OCI-LY7 (cell line): ENCODE measurements at regions not wholly inside any gene's neighbourhood (a gene's known extent, or its start where the extent isn't known, plus 50 kb on each side); places are given as distances from the start of the nearest gene placed in this dataset.
"Not testable (repeated sequence)": the region's sequence is repeated elsewhere in the genome, so short reads cannot be mapped to it uniquely, and the experiment has no call there.

Experiments used
- BruUV-seq: library from RNA; stranded (reverse); fragments of 400-500 nt; replicated peaks from 2 replicates; lab custom pipeline; 2021; lab: Mats Ljungman, UMichigan
- CTCF ChIA-PET: fragments of 300-600 bp; sonication (Branson Sonifier 250); formaldehyde crosslinking; loops from one replicate; lab custom pipeline; 2022; ENCODE audit warnings: antibody characterized with exemption; ENCODE audit not compliant: unreplicated experiment; lab: Charles Lee
- POLR2A ChIA-PET: fragments of 300-600 bp; sonication (Branson Sonifier 250); formaldehyde crosslinking; loops from one replicate; lab custom pipeline; 2022; ENCODE audit warnings: antibody characterized with exemption; lab: Charles Lee
- DNase-seq: peaks from one replicate; pipeline ENCODE4 v3.0.0-alpha.2; 2015; ENCODE audit warnings: low spot score
- H2AFZ ChIP-seq: fragments of 200-600 bp; sonication (generic), shearing (Covaris generic); 2 replicates; pipeline ENCODE4 v1.6.1; 2014; ENCODE audit warnings: mild to moderate bottlenecking, antibody characterized with exemption, low read length, moderate library complexity
- H3K27ac ChIP-seq: fragments of 200-600 bp; sonication (generic); 2 replicates; pipeline ENCODE4 v1.5.1; 2014; ENCODE audit warnings: mixed run types, low read depth, mild to moderate bottlenecking, moderate library complexity, low read length, inconsistent platforms; ENCODE audit not compliant: poor library complexity, severe bottlenecking
- H3K36me3 ChIP-seq: fragments of 200-600 bp; sonication (generic); 2 replicates; pipeline ENCODE4 v1.6.1; 2014; ENCODE audit warnings: mild to moderate bottlenecking, antibody characterized with exemption, low read length, moderate library complexity, mixed read lengths; ENCODE audit not compliant: insufficient read depth
- H3K4me1 ChIP-seq: fragments of 200-600 bp; sonication (generic); 2 replicates; pipeline ENCODE4 v1.5.1; 2014; ENCODE audit warnings: mild to moderate bottlenecking, low read length; ENCODE audit not compliant: insufficient read depth, poor library complexity, severe bottlenecking
- H3K4me2 ChIP-seq: fragments of 200-600 bp; sonication (generic); 2 replicates; pipeline ENCODE4 v1.6.1; 2014; ENCODE audit warnings: mild to moderate bottlenecking, low read length
- H3K4me3 ChIP-seq: fragments of 200-600 bp; sonication (generic); 2 replicates; pipeline ENCODE4 v1.5.1; 2014; ENCODE audit warnings: mild to moderate bottlenecking, low read depth, low read length; ENCODE audit not compliant: poor library complexity, severe bottlenecking
- H3K79me2 ChIP-seq: fragments of 200-600 bp; sonication (generic); 2 replicates; pipeline ENCODE4 v1.6.1; 2016; ENCODE audit warnings: low read depth, mild to moderate bottlenecking, low read length, moderate library complexity, mixed read lengths; ENCODE audit not compliant: insufficient read depth
- H3K9me2 ChIP-seq: fragments of 200-600 bp; sonication (generic); 2 replicates; pipeline ENCODE4 v1.6.1; 2016; ENCODE audit warnings: mild to moderate bottlenecking, low read length, mixed read lengths; ENCODE audit not compliant: insufficient read depth
- H3K9me3 ChIP-seq: fragments of 200-600 bp; sonication (generic); 2 replicates; pipeline ENCODE4 v1.6.1; 2014; ENCODE audit warnings: mild to moderate bottlenecking, mixed run types, low read length, mixed read lengths
- H4K20me1 ChIP-seq: fragments of 200-600 bp; sonication (generic); 2 replicates; pipeline ENCODE4 v1.6.1; 2014; ENCODE audit warnings: mild to moderate bottlenecking, antibody characterized with exemption, low read length, moderate library complexity, mixed read lengths; ENCODE audit not compliant: insufficient read depth
- EZH2phosphoT487 ChIP-seq: fragments of 200-600 bp; sonication (generic); IDR thresholded peaks from 2 replicates; pipeline ENCODE4 v1.6.1; 2018; ENCODE audit warnings: low read depth, borderline replicate concordance, mild to moderate bottlenecking, mixed run types, antibody characterized with exemption, low read length, moderate library complexity, mixed read lengths
- intact Hi-C: fragments of 100-400 bp; cut with micrococcal nuclease; formaldehyde crosslinking; loops from one replicate; pipeline ENCODE4 v1.10.0; 2022; ENCODE audit not compliant: unreplicated experiment
- TF ChIP-seq, protein P1 (sequence below): fragments of 200-600 bp; sonication (generic); conservative IDR thresholded peaks from 2 replicates; pipeline ENCODE4 v1.5.1; 2014; ENCODE audit warnings: mild to moderate bottlenecking, antibody characterized with exemption, low read length, moderate library complexity, mixed read lengths

DNA sequence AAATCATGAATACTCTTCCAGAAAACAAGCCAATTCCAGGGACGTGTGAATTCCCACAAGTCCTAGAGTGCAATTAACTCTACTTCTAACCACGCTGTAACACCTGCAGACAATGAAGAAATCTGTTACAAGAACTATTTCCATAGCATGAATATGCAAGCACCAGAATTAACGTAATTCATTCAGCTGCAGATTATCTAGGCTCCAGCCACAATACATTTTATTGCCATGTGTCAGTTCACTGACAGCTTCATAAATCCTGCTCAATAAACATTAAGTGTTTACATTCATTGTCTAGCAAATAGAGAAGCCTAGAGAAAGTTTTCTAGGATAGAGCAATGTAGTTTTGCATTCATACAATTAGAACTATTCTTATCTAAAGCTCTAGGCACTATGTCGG, 1348.5 kb downstream of the GRIK2 start:
- H4K20me1 ChIP-seq: no peaks in the 10 kb centered on the region
- no peak overlapping the region for H2AFZ ChIP-seq
- no peaks in the 10 kb centered on the region for H3K9me3 ChIP-seq
- POLR2A ChIA-PET: no interaction called here
- DNase-seq: no peak
- H3K36me3 ChIP-seq: no peaks in the 10 kb centered on the region
- CTCF ChIA-PET: no interaction called here
- H3K4me1 ChIP-seq: no peaks in the 10 kb centered on the region
- H3K4me3 ChIP-seq: no peak overlapping the region
- no peaks in the 10 kb centered on the region for H3K79me2 ChIP-seq
- H3K4me2 ChIP-seq: no peak overlapping the region
- no peak for TF ChIP-seq EZH2phosphoT487
- TF ChIP-seq, protein P1, sequence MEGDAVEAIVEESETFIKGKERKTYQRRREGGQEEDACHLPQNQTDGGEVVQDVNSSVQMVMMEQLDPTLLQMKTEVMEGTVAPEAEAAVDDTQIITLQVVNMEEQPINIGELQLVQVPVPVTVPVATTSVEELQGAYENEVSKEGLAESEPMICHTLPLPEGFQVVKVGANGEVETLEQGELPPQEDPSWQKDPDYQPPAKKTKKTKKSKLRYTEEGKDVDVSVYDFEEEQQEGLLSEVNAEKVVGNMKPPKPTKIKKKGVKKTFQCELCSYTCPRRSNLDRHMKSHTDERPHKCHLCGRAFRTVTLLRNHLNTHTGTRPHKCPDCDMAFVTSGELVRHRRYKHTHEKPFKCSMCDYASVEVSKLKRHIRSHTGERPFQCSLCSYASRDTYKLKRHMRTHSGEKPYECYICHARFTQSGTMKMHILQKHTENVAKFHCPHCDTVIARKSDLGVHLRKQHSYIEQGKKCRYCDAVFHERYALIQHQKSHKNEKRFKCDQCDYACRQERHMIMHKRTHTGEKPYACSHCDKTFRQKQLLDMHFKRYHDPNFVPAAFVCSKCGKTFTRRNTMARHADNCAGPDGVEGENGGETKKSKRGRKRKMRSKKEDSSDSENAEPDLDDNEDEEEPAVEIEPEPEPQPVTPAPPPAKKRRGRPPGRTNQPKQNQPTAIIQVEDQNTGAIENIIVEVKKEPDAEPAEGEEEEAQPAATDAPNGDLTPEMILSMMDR: no peak
- intact Hi-C loops: no loop called here
- H3K9me2 ChIP-seq: no peaks in the 10 kb centered on the region
- no TSS peak for BruUV-seq
- H3K27ac ChIP-seq: no peak overlapping the region

- no peaks in the 10 kb centered on the region for H3K79me2 ChIP-seq
- no peaks in the 10 kb centered on the region for H3K9me2 ChIP-seq
- no peak overlapping the region for H3K27ac ChIP-seq
- no peak for TF ChIP-seq EZH2phosphoT487
- TF ChIP-seq, protein P1: no peak
- no peaks in the 10 kb centered on the region for H3K36me3 ChIP-seq
- no peaks in the 10 kb centered on the region for H4K20me1 ChIP-seq
- H3K9me3 ChIP-seq: no peaks in the 10 kb centered on the region
- H3K4me1 ChIP-seq: no peaks in the 10 kb centered on the region
- ChIA-PET CTCF (no interaction called here), POLR2A (interaction anchor here (0.6 to 1.0 kb wide), 2 partner anchors 16 to 31 kb away, joined by 3 to 4 read pairs; no protein-coding TSS in a partner anchor)
- intact Hi-C loops: no loop called here
- DNase-seq: no peak
- no peak overlapping the region for H3K4me3 ChIP-seq
- no peak overlapping the region for H3K4me2 ChIP-seq
- no TSS peak for BruUV-seq
- H2AFZ ChIP-seq: no peak overlapping the region
Measured at GRCh38 chr6:102736941-102737368, 1343.4 kb downstream of the GRIK2 start.

GRCh38 chr6:102732898-102733297, 1339.4 kb downstream of the GRIK2 start:
- Histone ChIP-seq H3K36me3 (no peaks in the 10 kb centered on the region), H3K27ac (no peak overlapping the region), H3K4me2 (no peak overlapping the region), H3K4me1 (no peaks in the 10 kb centered on the region), H2AFZ (no peak overlapping the region), H3K9me2 (no peaks in the 10 kb centered on the region), H3K79me2 (no peaks in the 10 kb centered on the region), H4K20me1 (no peaks in the 10 kb centered on the region), H3K9me3 (no peaks in the 10 kb centered on the region), H3K4me3 (no peak overlapping the region)
- DNase-seq: no peak
- POLR2A ChIA-PET: no interaction called here
- CTCF ChIA-PET: no interaction called here
- TF ChIP-seq, protein P1: no peak
- no peak for TF ChIP-seq EZH2phosphoT487
- intact Hi-C loops: no loop called here
- BruUV-seq: no TSS peak

DNA sequence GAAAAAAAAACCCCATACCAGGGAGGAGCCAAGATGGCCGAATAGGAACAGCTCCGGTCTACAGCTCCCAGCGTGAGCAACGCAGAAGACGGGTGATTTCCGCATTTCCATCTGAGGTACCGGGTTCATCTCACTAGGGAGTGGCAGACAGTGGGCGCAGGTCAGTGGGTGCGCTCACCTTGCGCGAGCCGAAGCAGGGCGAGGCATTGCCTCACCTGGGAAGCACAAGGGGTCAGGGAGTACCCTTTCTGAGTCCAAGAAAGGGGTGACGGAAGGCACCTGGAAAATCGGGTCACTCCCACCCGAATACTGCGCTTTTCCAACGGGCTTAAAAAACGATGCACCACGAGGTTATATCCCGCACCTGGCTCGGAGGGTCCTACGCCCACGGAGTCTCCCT, 1328.6 kb downstream of the GRIK2 start:
- H2AFZ ChIP-seq, POLR2A ChIA-PET, H4K20me1 ChIP-seq, H3K79me2 ChIP-seq, H3K27ac ChIP-seq, intact Hi-C loops, H3K4me3 ChIP-seq, H3K4me2 ChIP-seq, H3K4me1 ChIP-seq, H3K9me3 ChIP-seq, DNase-seq, CTCF ChIA-PET, H3K36me3 ChIP-seq, H3K9me2 ChIP-seq, BruUV-seq: not testable (repeated sequence)
